ENCODE measurements at regions not wholly inside any gene's neighbourhood (a gene's known extent, or its start where the extent isn't known, plus 50 kb on each side); places are given as distances from the start of the nearest gene placed in this dataset.

DNA sequence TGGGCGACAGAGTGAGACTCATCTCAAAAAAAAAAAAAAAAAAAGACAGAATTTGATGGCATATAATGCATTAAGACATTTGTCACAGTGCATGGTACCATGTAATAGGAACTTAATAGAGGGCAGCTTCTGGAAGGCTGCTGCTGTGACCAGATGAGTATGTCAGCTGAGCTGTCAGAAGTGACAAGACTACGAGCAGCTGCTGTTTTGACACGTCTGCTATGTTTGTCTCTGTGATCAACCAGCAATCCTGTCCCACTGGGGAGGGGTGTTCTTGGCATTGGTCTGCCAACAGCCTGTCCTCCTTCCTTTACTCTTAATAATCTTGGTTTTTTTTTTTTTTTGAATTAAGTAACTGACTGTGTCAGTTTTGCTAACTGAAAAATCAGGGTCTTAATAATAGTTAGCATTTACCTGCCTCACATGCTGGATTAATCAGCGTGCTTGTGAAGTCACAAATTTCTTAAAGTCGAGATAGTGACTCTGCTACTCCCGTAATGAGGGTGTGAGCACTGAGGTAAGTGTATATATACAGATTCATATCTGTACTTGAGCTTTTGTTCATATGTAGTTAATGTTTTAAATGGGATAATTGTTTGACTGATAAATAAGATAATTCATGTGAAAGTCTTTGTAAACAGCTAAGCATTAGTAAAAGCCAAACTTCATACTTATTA lies 152.4 kb downstream of the BMP2 start:
- no peak overlapping the region for H3K4me3 ChIP-seq (ENCODE audit: low read depth, low read length)
- DNase-seq (ENCODE audit: low read depth): no peak
- TF ChIP-seq, protein P1, sequence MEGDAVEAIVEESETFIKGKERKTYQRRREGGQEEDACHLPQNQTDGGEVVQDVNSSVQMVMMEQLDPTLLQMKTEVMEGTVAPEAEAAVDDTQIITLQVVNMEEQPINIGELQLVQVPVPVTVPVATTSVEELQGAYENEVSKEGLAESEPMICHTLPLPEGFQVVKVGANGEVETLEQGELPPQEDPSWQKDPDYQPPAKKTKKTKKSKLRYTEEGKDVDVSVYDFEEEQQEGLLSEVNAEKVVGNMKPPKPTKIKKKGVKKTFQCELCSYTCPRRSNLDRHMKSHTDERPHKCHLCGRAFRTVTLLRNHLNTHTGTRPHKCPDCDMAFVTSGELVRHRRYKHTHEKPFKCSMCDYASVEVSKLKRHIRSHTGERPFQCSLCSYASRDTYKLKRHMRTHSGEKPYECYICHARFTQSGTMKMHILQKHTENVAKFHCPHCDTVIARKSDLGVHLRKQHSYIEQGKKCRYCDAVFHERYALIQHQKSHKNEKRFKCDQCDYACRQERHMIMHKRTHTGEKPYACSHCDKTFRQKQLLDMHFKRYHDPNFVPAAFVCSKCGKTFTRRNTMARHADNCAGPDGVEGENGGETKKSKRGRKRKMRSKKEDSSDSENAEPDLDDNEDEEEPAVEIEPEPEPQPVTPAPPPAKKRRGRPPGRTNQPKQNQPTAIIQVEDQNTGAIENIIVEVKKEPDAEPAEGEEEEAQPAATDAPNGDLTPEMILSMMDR (IDR thresholded peaks at IDR 0.05; ENCODE audit: insufficient read depth, low read depth, low read length): no peak

- DNase-seq (ENCODE audit: low read depth): no peak
- TF ChIP-seq, protein P1 (IDR thresholded peaks at IDR 0.05; ENCODE audit: insufficient read depth, low read depth, low read length): no peak
- H3K4me3 ChIP-seq (ENCODE audit: low read depth, low read length): no peak overlapping the region
Observed at GRCh38 chr20:6920991-6921613, 153.6 kb downstream of the BMP2 start.

GRCh38 chr20:6921717-6922386 lies 154.4 kb downstream of the BMP2 start:
- TF ChIP-seq, protein P1 (IDR thresholded peaks at IDR 0.05; ENCODE audit: insufficient read depth, low read depth, low read length): no peak
- no peak overlapping the region for H3K4me3 ChIP-seq (ENCODE audit: low read depth, low read length)
- DNase-seq (ENCODE audit: low read depth): no peak

- TF ChIP-seq, protein P1 (IDR thresholded peaks at IDR 0.05; ENCODE audit: insufficient read depth, low read depth, low read length): no peak
- no peak overlapping the region for H3K4me3 ChIP-seq (ENCODE audit: low read depth, low read length)
- DNase-seq (ENCODE audit: low read depth): no peak
Observed at GRCh38 chr20:6924681-6925080, 157.2 kb downstream of the BMP2 start.

- no peak overlapping the region for H3K4me3 ChIP-seq (ENCODE audit: low read depth, low read length)
- TF ChIP-seq, protein P1 (IDR thresholded peaks at IDR 0.05; ENCODE audit: insufficient read depth, low read depth, low read length): no peak
- no peak for DNase-seq (ENCODE audit: low read depth)
Observed at GRCh38 chr20:6925744-6926278, 158.3 kb downstream of the BMP2 start.

DNA sequence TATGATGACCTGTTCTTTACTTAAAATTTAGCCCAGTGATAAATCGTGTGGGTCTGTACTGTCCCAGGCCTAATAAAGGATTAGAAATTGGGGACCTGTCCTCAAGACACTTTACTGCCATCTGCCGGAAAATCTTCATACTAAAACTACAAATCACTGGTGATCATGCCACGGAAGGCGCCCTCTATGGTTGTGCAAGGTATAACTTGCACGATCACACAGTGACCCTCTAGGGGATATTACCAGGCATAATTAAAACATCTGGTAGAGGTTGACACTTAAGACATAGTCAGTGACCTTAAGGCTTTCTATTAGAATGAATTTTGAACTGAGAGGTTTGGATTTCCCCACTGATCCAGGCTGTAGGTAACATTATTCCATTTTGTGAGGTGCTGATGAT lies 172.6 kb downstream of the BMP2 start:
- H3K4me3 ChIP-seq (ENCODE audit: low read depth, low read length): no peak overlapping the region
- no peak for DNase-seq (ENCODE audit: low read depth)
- TF ChIP-seq, protein P1 (IDR thresholded peaks at IDR 0.05; ENCODE audit: insufficient read depth, low read depth, low read length): no peak
